Colon (tissue), 2 donors: ENCODE measurements at regions not wholly inside any gene's neighbourhood (a gene's known extent, or its start where the extent isn't known, plus 50 kb on each side); places are given as distances from the start of the nearest gene placed in this dataset.
A peak's percentile ranks its signal among the peaks of the same experiment; 100 is the strongest.

Experiments
- FAIRE-seq: peaks from 2 replicates; lab custom pipeline; 2012; peaks lifted over from hg19 to GRCh38; lab: Jason Lieb, UNC
- donor health status: control.
- donor health status: control.

- FAIRE-seq: no peak
Measured at GRCh38 chr3:124447845-124448244, 282.4 kb upstream of the UMPS start.

- FAIRE-seq: no peak
Measured at GRCh38 chr3:124448954-124449353, 281.3 kb upstream of the UMPS start.

- no peak for FAIRE-seq
Measured at GRCh38 chr3:124450366-124450765, 279.9 kb upstream of the UMPS start.

DNA sequence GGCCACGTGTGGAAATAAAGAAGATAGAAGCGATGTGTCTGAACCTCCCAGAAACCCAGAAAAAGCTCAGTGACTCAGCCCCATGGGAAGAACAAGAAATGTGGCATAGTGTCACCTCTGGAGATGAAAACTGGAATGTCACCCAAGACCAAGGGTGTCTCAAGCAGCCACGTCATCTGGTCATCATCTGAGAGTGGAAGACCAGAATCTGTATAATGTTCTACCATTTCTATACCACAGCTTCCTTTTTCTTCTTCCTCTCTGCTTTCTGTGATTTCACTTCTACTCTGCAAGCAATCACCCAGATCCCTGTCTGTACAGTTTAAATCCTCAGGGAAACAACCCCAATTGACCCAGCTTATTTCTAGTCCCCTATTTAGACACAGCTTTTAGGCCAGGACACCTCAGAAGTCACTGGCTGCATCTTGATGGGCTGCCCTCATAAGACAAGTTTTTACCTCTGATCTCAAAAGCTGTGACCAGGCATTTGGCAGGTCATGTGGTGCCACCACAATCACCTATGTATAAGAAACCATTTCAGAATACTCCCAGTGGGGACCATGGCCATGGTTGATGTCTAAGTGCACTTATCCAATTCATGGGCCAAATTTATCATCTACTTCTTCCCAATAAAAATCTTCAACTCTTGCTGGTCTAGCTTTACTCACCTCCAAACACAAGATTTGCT is 278.5 kb upstream of the UMPS start:
- FAIRE-seq: no peak

- no peak for FAIRE-seq
Measured at GRCh38 chr3:124453189-124453588, 277.1 kb upstream of the UMPS start.

DNA sequence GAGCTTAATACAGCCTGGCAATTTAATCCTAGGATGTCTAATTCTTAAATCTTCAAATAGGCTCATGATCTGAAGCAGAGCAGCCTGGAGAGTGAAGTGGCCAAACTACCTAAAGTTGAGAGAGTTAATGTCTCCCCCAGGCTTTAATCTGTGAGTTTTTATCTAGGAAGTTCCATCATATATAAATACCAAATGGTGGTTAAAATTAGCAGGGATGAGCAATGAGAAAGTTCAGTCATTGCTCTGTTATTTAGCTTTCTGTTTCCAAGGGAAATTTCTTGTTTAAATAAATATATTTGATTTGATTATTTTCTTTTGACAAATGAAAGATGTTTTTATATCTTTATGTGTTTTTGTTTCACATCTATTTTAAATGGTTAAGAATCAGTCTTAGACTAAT is 274.4 kb upstream of the UMPS start:
- FAIRE-seq: peak; percentile 10

DNA sequence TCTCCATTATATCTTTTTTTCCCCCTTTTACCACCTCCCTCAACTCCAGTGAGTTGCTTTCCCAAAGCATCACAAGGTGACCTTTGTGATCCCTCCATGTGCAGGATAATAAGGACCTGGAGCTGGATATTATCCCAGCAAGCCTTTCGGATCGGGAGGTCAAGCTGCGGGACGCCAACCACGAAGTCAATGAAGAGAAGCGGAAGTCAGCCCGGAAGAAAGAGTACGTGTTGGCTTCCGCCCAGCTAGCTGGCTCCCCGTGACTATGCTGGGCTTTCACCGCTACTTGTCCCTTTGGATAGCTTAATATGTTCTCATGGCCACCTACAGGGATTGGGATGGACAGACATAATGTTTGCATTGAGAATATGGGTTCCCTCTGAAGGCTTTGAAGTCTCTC is 273.7 kb upstream of the UMPS start:
- FAIRE-seq: no peak

DNA sequence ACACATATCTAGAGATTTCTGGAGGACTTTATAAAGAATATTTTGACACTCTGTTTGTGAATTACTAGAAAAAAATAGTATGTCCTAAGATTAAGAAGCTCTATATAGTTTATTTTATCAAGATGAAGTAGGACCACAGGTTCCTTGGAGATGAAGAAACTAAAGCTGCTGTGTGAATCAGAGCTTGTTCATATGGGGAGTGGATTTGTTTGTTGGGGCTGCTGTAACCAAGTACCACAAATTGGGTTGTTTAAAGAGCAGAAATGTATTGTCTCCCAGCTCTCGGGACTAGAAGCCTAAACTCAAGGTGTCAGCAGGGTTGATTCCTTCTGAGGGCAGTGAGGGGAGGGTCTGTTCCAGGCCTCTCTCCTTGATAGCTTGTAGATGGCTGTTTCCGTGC is 270.6 kb upstream of the UMPS start:
- no peak for FAIRE-seq

- FAIRE-seq: no peak
Measured at GRCh38 chr3:124461126-124461525, 269.1 kb upstream of the UMPS start.

GRCh38 chr3:124461838-124462632 is 268.2 kb upstream of the UMPS start:
- FAIRE-seq: no peak

- no peak for FAIRE-seq
Measured at GRCh38 chr3:124463234-124463633, 267.0 kb upstream of the UMPS start.

GRCh38 chr3:124467980-124468902 is 262.0 kb upstream of the UMPS start:
- FAIRE-seq: no peak

DNA sequence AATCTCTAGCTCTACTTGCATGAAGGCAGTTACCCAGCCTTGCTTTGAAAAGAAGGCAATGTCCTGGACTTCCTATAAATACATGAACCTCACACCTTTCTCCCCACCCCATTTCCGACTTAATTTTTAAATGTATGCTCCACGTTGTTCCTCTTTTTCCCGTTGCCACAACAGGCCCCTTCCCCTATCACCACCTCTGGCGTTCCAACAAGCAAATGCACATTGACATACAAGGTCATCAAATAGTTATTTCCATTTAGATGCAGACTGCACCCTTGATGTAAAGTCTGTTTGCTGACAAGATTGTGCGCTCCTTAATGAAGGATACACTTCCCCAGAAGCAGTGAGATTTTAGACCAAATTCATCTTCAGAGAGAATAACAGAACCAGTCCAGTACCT is 260.7 kb upstream of the UMPS start:
- FAIRE-seq: no peak

DNA sequence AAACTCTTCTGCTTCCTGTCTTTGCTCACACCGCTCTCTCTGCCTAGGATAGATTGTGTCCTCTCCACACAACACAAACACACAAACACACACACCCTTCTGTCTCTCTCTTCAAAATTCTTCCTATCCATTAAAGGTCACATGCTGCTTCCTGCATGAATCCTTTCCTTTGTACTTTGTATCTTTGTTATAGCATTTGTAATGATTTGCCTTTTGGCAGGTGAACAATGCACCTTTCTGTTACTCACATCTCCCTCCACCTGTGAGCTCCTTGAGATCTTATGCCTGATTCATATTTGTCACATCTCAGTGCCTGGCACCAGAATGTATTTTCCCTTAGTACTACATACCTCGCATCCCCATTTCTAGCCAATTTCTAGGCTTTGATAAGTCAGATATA is 251.4 kb upstream of the UMPS start:
- no peak for FAIRE-seq

DNA sequence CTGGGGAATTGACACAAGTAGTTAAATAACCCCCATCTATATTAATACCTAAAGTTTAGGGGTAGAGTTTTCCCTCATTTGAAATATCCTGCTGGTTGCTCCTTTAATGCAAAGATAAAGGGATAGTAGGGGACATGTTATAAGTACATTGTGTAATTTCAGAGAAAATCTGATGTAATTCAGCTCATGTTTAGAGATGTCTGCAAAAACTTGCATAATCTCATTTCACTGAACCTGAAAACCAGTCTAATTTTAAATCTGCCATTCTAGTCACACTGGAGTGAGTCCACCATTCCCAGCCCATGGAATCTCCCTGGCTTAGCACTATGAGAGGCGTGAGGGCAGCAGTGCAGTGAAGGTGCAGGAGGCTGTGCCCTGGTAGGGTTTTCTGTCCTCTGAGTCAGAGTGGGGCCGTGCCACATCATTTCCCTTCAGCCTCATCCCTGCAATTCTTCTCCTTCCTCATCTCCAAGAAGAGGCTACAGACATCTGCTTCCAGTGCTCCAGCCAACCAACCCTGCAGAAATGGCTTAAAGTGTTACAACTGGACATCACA is 246.3 kb upstream of the UMPS start:
- no peak for FAIRE-seq

GRCh38 chr3:124486324-124486723 is 243.9 kb upstream of the UMPS start:
- FAIRE-seq: no peak

- no peak for FAIRE-seq
Measured at GRCh38 chr3:124489506-124489905, 240.7 kb upstream of the UMPS start.

GRCh38 chr3:124491098-124491497 is 239.2 kb upstream of the UMPS start:
- FAIRE-seq: no peak

DNA sequence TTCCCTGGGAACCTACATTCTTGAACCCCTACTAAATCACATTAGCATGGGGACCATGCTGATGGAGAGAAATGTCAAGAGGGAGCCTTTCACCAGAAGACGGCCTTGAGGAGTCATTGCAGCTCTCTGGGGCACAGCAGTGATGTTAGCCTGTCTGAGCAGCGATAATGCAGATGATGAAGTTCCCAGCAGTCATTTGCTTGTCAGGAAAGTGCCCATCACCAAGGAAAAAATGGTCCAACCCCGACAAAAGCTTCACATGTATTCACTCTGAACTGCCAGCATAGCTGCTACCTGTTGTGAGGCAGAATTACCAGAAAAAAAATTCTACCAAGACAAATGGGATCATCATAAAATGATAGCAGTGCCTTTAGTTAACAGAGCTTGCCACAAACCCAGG is 238.4 kb upstream of the UMPS start:
- no peak for FAIRE-seq

GRCh38 chr3:124492824-124493223 is 237.4 kb upstream of the UMPS start:
- FAIRE-seq: no peak

GRCh38 chr3:124496061-124496460 is 234.2 kb upstream of the UMPS start:
- FAIRE-seq: no peak

DNA sequence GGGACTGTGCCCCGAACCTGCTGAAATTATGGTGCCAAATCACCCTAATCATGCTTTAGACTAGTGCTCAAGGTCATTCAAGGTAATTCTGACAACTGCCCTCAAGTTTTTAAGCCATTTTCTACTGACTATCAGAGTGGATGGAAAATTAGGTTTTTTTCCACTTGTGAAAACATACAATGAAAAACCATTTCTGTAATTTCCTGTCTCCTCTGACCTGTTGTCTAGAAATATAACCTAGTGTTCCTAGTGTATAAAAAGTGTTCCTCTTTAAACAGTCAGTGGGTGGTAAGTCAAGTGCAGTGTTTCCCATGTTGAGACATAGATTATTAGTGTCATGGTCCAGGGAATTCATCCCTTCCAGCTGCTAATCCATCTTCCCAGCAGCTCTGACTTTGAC is 232.8 kb upstream of the UMPS start:
- FAIRE-seq: no peak
